Liver (tissue), 2 donors: ENCODE measurements at regions not wholly inside any gene's neighbourhood (a gene's known extent, or its start where the extent isn't known, plus 50 kb on each side); places are given as distances from the start of the nearest gene placed in this dataset.

Experiments
- TF ChIP-seq, protein P1 (sequence below): IDR thresholded peaks from 2 replicates; pipeline ENCODE4 v1.6.1; 2016; ENCODE audit warnings: antibody characterized with exemption, mild to moderate bottlenecking
- TF ChIP-seq, protein P2 (sequence below): fragments of 150-350 bp; IDR thresholded peaks from 2 replicates; pipeline ENCODE4 v1.5.1; 2017; ENCODE audit warnings: improper control_type of control experiment, low read depth, low read length; ENCODE audit not compliant: missing input control
- donor health status: healthy.

DNA sequence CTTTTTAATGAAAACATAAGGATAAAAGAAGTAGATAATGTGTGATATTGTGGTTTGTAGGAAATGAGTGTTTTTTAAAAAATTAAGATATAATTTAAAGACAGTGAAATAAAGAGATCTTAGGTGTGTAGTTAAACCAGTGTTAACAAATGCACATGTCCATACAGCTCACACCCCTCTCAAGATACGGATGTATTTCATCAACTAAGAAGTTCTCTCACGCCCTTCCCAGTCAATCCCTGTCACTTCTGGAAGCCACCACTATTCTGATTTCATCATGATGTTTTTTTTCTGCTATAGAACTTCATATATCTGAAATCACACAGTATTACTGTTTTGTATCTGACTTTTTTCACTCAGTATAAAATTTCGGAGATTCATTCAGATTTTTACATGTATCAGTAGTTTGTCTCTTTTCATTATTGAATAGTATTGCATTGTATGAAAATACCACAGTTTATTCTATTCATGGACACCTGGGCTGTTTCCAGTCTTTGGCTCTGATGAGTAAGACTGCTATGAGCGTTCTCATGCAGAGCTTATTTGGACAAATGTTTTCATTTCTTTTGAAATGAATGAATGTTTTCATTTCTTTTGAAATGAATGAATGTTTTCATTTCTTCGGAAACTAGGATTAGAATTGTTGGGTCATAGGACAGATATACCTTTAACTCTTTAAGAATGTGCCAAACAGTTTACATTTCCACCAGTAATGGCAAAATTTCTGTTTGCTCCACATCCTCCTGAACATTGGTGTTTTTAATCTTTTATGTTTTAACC lies 49.7 kb upstream of the ELOVL5 start:
- TF ChIP-seq, protein P1, sequence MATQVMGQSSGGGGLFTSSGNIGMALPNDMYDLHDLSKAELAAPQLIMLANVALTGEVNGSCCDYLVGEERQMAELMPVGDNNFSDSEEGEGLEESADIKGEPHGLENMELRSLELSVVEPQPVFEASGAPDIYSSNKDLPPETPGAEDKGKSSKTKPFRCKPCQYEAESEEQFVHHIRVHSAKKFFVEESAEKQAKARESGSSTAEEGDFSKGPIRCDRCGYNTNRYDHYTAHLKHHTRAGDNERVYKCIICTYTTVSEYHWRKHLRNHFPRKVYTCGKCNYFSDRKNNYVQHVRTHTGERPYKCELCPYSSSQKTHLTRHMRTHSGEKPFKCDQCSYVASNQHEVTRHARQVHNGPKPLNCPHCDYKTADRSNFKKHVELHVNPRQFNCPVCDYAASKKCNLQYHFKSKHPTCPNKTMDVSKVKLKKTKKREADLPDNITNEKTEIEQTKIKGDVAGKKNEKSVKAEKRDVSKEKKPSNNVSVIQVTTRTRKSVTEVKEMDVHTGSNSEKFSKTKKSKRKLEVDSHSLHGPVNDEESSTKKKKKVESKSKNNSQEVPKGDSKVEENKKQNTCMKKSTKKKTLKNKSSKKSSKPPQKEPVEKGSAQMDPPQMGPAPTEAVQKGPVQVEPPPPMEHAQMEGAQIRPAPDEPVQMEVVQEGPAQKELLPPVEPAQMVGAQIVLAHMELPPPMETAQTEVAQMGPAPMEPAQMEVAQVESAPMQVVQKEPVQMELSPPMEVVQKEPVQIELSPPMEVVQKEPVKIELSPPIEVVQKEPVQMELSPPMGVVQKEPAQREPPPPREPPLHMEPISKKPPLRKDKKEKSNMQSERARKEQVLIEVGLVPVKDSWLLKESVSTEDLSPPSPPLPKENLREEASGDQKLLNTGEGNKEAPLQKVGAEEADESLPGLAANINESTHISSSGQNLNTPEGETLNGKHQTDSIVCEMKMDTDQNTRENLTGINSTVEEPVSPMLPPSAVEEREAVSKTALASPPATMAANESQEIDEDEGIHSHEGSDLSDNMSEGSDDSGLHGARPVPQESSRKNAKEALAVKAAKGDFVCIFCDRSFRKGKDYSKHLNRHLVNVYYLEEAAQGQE: no peak
- TF ChIP-seq, protein P2, sequence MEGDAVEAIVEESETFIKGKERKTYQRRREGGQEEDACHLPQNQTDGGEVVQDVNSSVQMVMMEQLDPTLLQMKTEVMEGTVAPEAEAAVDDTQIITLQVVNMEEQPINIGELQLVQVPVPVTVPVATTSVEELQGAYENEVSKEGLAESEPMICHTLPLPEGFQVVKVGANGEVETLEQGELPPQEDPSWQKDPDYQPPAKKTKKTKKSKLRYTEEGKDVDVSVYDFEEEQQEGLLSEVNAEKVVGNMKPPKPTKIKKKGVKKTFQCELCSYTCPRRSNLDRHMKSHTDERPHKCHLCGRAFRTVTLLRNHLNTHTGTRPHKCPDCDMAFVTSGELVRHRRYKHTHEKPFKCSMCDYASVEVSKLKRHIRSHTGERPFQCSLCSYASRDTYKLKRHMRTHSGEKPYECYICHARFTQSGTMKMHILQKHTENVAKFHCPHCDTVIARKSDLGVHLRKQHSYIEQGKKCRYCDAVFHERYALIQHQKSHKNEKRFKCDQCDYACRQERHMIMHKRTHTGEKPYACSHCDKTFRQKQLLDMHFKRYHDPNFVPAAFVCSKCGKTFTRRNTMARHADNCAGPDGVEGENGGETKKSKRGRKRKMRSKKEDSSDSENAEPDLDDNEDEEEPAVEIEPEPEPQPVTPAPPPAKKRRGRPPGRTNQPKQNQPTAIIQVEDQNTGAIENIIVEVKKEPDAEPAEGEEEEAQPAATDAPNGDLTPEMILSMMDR: no peak
